DOHH2 (cell line): ENCODE measurements at regions not wholly inside any gene's neighbourhood (a gene's known extent, or its start where the extent isn't known, plus 50 kb on each side); places are given as distances from the start of the nearest gene placed in this dataset.

ENCODE experiments used
- CTCF ChIP-seq: fragments of 200-600 bp; sonication (generic); IDR thresholded peaks from one replicate; pipeline ENCODE4 v1.5.1; 2014; ENCODE audit warnings: antibody characterized with exemption, mild to moderate bottlenecking, low read depth, low read length; ENCODE audit not compliant: poor library complexity, severe bottlenecking
- EZH2phosphoT487 ChIP-seq: fragments of 200-600 bp; sonication (generic); IDR thresholded peaks from 2 replicates; pipeline ENCODE4 v1.6.1; 2017; ENCODE audit warnings: borderline replicate concordance, mild to moderate bottlenecking, antibody characterized with exemption, low read length, moderate library complexity, mixed read lengths

GRCh38 chr7:28311670-28312069 is 100.6 kb upstream of the CREB5 start:
- TF ChIP-seq CTCF (no peak), EZH2phosphoT487 (no peak)
